ENCODE measurements at regions not wholly inside any gene's neighbourhood (a gene's known extent, or its start where the extent isn't known, plus 50 kb on each side); places are given as distances from the start of the nearest gene placed in this dataset.

DNA sequence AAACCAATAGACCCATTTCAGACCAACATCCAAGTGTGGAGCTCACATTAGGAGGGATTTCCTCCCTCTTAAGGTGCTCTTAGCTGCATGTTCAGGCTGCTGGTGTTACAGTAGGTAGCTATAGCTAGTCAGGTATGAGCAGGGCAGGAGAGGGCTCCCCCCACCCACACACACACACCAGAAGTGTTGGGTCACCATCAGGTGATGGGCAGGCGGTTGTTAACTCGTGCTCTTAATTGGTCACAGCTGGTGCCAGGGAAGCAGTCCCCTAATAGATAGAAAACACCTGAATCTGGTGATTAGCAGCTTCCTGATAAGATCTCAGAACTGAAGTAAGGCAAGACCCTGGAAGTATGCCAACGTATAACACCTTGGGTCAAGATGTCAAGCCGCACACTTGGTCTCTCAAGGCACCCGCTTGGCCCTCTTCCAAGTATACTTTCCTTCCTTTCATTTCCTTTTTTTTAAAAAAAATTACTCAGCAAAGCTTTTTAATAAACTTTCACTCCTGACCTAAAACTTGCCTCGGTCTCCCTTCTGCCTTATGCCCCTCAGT, 532.4 kb downstream of the DNAH5 start:
- Mint-ChIP-seq H3K36me3 (ENCODE audit: low read depth) (no peaks in the 10 kb centered on the region), H3K4me3 (no peak overlapping the region), H3K9me3 (peaks cover 6% of the 10 kb centered on the region), H3K4me1 (no peaks in the 10 kb centered on the region), H3K27ac (no peak overlapping the region), H3K27me3 (ENCODE audit: insufficient read depth) (peaks cover 3% of the 10 kb centered on the region)
- Histone ChIP-seq H3K36me3 (ENCODE audit: control insufficient read depth, insufficient read depth, low read length) (no peaks in the 10 kb centered on the region), H3K9ac (ENCODE audit: extremely low read depth, low read length, poor library complexity, severe bottlenecking) (no peak overlapping the region), H3K4me1 (ENCODE audit: control insufficient read depth, insufficient read depth, low read length) (no peaks in the 10 kb centered on the region), H3K9me3 (ENCODE audit: control insufficient read depth, low read length) (no peaks in the 10 kb centered on the region), H3K4me3 (ENCODE audit: low read length) (no peak overlapping the region), H3K27me3 (ENCODE audit: control insufficient read depth, insufficient read depth, low read length, poor library complexity, severe bottlenecking) (no peaks in the 10 kb centered on the region), H3K27ac (ENCODE audit: low read depth, low read length) (no peak overlapping the region)
- 86 to 89% methylated on average over 6 of the region's 6 CpGs for WGBS, 2 experiments (ENCODE audit: insufficient coverage in 1 of 2, insufficient read length in 1 of 2)
- TF ChIP-seq, protein P1, sequence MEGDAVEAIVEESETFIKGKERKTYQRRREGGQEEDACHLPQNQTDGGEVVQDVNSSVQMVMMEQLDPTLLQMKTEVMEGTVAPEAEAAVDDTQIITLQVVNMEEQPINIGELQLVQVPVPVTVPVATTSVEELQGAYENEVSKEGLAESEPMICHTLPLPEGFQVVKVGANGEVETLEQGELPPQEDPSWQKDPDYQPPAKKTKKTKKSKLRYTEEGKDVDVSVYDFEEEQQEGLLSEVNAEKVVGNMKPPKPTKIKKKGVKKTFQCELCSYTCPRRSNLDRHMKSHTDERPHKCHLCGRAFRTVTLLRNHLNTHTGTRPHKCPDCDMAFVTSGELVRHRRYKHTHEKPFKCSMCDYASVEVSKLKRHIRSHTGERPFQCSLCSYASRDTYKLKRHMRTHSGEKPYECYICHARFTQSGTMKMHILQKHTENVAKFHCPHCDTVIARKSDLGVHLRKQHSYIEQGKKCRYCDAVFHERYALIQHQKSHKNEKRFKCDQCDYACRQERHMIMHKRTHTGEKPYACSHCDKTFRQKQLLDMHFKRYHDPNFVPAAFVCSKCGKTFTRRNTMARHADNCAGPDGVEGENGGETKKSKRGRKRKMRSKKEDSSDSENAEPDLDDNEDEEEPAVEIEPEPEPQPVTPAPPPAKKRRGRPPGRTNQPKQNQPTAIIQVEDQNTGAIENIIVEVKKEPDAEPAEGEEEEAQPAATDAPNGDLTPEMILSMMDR (conservative IDR thresholded peaks at IDR 0.05) = no peak
- DNase-seq = no peak

DNA sequence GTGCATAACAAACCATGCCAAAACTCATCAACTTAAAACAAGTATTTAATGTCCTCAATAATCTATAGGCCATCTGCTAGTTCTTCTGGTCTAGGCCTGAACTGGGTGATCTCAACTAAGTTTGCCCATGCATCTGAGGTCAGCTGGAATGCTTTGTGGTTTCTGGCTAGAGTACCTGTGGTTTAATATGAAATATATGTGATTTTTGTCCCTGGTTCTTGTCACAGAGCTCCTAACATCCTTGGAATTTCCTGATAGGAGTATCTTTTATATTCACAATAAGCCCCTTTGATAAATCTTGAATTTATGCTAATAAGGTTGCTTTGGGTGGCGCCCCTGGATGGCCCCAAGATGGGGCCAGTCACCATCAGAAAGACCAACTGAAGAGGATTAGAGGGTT, 535.9 kb downstream of the DNAH5 start:
- Mint-ChIP-seq H3K9me3 (no peaks in the 10 kb centered on the region), H3K27me3 (ENCODE audit: insufficient read depth) (no peaks in the 10 kb centered on the region), H3K36me3 (ENCODE audit: low read depth) (no peaks in the 10 kb centered on the region), H3K27ac (no peak overlapping the region), H3K4me1 (peaks cover 1% of the 10 kb centered on the region), H3K4me3 (no peak overlapping the region)
- no peak overlapping the region for H3K4me3 ChIP-seq (ENCODE audit: low read length)
- no peak for DNase-seq
- no peaks in the 10 kb centered on the region for H3K9me3 ChIP-seq (ENCODE audit: control insufficient read depth, low read length)
- TF ChIP-seq, protein P1 (conservative IDR thresholded peaks at IDR 0.05) = no peak
- H3K27ac ChIP-seq (ENCODE audit: low read depth, low read length) = no peak overlapping the region
- no peaks in the 10 kb centered on the region for H3K27me3 ChIP-seq (ENCODE audit: control insufficient read depth, insufficient read depth, low read length, poor library complexity, severe bottlenecking)
- no peak overlapping the region for H3K9ac ChIP-seq (ENCODE audit: extremely low read depth, low read length, poor library complexity, severe bottlenecking)
- 0% methylated on average over 1 of the region's 1 CpG; no CpG with 5 or more reads in 1 of the 2 experiments for WGBS, 2 experiments (ENCODE audit: insufficient coverage in 1 of 2, insufficient read length in 1 of 2)
- no peaks in the 10 kb centered on the region for H3K4me1 ChIP-seq (ENCODE audit: control insufficient read depth, insufficient read depth, low read length)
- H3K36me3 ChIP-seq (ENCODE audit: control insufficient read depth, insufficient read depth, low read length) = no peaks in the 10 kb centered on the region

GRCh38 chr5:13403351-13403750, 541.1 kb downstream of the DNAH5 start:
- Mint-ChIP-seq H3K27ac (no peak overlapping the region), H3K4me3 (no peak overlapping the region)

More at GRCh38 chr5:13403351-13403750, 541.1 kb downstream of the DNAH5 start:
- Histone ChIP-seq H3K4me1 (ENCODE audit: control insufficient read depth, insufficient read depth, low read length) (no peaks in the 10 kb centered on the region), H3K36me3 (ENCODE audit: control insufficient read depth, insufficient read depth, low read length) (no peaks in the 10 kb centered on the region), H3K9me3 (ENCODE audit: control insufficient read depth, low read length) (no peaks in the 10 kb centered on the region), H3K9ac (ENCODE audit: extremely low read depth, low read length, poor library complexity, severe bottlenecking) (no peak overlapping the region), H3K4me3 (ENCODE audit: low read length) (no peak overlapping the region), H3K27me3 (ENCODE audit: control insufficient read depth, insufficient read depth, low read length, poor library complexity, severe bottlenecking) (no peaks in the 10 kb centered on the region), H3K27ac (ENCODE audit: low read depth, low read length) (no peak overlapping the region)
- Mint-ChIP-seq H3K36me3 (ENCODE audit: low read depth) (no peaks in the 10 kb centered on the region), H3K9me3 (no peaks in the 10 kb centered on the region), H3K4me1 (peaks cover 1% of the 10 kb centered on the region), H3K27me3 (ENCODE audit: insufficient read depth) (no peaks in the 10 kb centered on the region)
- DNase-seq = no peak
- TF ChIP-seq, protein P1 (conservative IDR thresholded peaks at IDR 0.05) = no peak
